Panc1 (cell line): ENCODE measurements at regions not wholly inside any gene's neighbourhood (a gene's known extent, or its start where the extent isn't known, plus 50 kb on each side); places are given as distances from the start of the nearest gene placed in this dataset.

ENCODE experiments used
- ATAC-seq: fragments of 200-7000 bp; cut with Tn5 transposase; 2 replicates; pipeline ENCODE4 v1.9.1; 2020; ENCODE audit warnings: mild to moderate bottlenecking, moderate library complexity
- BruUV-seq: library from RNA; stranded (reverse); fragments of 400-500 nt; replicated peaks from 2 replicates; lab custom pipeline; 2021; lab: Mats Ljungman, UMichigan
- CTCF ChIA-PET: fragments of 300-600 bp; sonication (Branson Sonifier 250); formaldehyde crosslinking; loops from one replicate; lab custom pipeline; 2022; ENCODE audit warnings: antibody characterized with exemption; lab: Charles Lee
- POLR2A ChIA-PET: fragments of 300-600 bp; sonication (Branson Sonifier 250); formaldehyde crosslinking; loops from one replicate; lab custom pipeline; 2022; ENCODE audit warnings: antibody characterized with exemption; lab: Charles Lee
- DNase-seq: peaks from one replicate; pipeline ENCODE4 v3.0.0-alpha.2; 2010; ENCODE audit warnings: low read depth, low spot score
- H3K27ac ChIP-seq: 2 replicates; pipeline ENCODE4 v1.5.1; 2011; ENCODE audit warnings: mild to moderate bottlenecking, low read length, inconsistent platforms
- H3K27me3 ChIP-seq: fragments of 200-500 bp; sonication (Bioruptor generic); 2 replicates; pipeline ENCODE4 v1.6.0; 2014; ENCODE audit warnings: low read length, inconsistent platforms; ENCODE audit not compliant: control insufficient read depth, insufficient read depth
- H3K36me3 ChIP-seq: fragments of 200-500 bp; sonication (Bioruptor generic); 2 replicates; pipeline ENCODE4 v1.5.1; 2014; ENCODE audit warnings: inconsistent platforms, mild to moderate bottlenecking, low read length, moderate library complexity; ENCODE audit not compliant: control insufficient read depth, insufficient read depth
- H3K4me1 ChIP-seq: 2 replicates; pipeline ENCODE4 v1.5.1; 2011; ENCODE audit warnings: inconsistent platforms, mild to moderate bottlenecking, low read length, moderate library complexity; ENCODE audit not compliant: control insufficient read depth, insufficient read depth
- H3K4me3 ChIP-seq, 2 experiments: 2 replicates each; pipeline ENCODE4 v1.5.1; 2011 to 2012; ENCODE audit warnings: low read depth in 2 of 2, low read length in 2 of 2, mild to moderate bottlenecking in 2 of 2, inconsistent platforms in 1 of 2, moderate library complexity in 1 of 2
- H3K9me3 ChIP-seq: fragments of 200-500 bp; sonication (Bioruptor generic); 2 replicates; pipeline ENCODE4 v1.5.1; 2014; ENCODE audit warnings: low read depth, mild to moderate bottlenecking, inconsistent platforms, low read length, moderate library complexity; ENCODE audit not compliant: control insufficient read depth, insufficient read depth
- CTCF ChIP-seq: fragments of 450-650 bp; IDR thresholded peaks from 2 replicates; pipeline ENCODE4 v1.5.1; 2017; ENCODE audit warnings: mild to moderate bottlenecking
- POLR2AphosphoS5 ChIP-seq: IDR thresholded peaks from 2 replicates; pipeline ENCODE4 v1.6.1; 2012; ENCODE audit warnings: mild to moderate bottlenecking, low read depth, low read length, moderate library complexity
- SIN3A ChIP-seq: IDR thresholded peaks from 2 replicates; pipeline ENCODE4 v1.6.1; 2012; ENCODE audit warnings: low read depth, mild to moderate bottlenecking, low read length, moderate library complexity, borderline replicate concordance; ENCODE audit not compliant: insufficient read depth
- TCF7L2 ChIP-seq: IDR thresholded peaks from 2 replicates; pipeline ENCODE4 v1.6.1; 2011; ENCODE audit warnings: mild to moderate bottlenecking, low read depth, low read length, inconsistent platforms
- in situ Hi-C: cut with HindIII; loops from 2 replicates; pipeline ENCODE4 v1.10.0; 2016; ENCODE audit warnings: low sequenced_read_pairs, low pct_unique_long_range_greater_than_20kb
- intact Hi-C: fragments of 100-400 bp; cut with micrococcal nuclease; formaldehyde crosslinking; loops from one replicate; pipeline ENCODE4 v1.10.0; 2022; ENCODE audit not compliant: unreplicated experiment
- TF ChIP-seq, protein P1 (sequence below), 2 experiments: IDR thresholded peaks; 2 replicates each; pipeline ENCODE4 v1.6.1; 2011 to 2012; ENCODE audit warnings: low read depth in 2 of 2, control low read depth in 1 of 2, low read length in 1 of 2, mild to moderate bottlenecking in 1 of 2, moderate library complexity in 1 of 2; ENCODE audit not compliant: insufficient read depth in 1 of 2

DNA sequence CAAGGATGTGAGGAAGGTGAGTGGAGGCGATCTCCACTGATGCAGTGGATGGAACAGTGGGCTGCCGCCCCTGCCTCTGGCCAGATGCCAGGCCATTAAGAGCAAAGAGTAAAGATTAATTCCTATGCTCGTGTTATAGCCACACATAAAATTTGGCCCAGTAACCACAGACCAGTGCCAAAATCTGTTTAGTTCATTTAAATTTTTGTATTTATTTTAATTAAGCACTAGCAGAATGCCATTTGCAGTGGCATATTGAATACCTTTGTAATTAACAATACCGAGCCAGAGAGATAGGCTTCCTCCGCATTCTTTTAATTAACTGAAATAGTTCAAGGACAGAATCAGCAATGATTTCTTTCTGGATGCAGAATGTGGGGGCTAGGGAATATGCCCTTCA is 179.8 kb downstream of the MED10 start:
- no peak for DNase-seq
- POLR2A ChIA-PET: no interaction called here
- CTCF ChIA-PET: no interaction called here
- Histone ChIP-seq H3K4me3 (no peak overlapping the region), H3K27me3 (peaks cover 6% of the 10 kb centered on the region; the same call in 1 of the 2 replicates), H3K9me3 (no peaks in the 10 kb centered on the region), H3K4me1 (no peaks in the 10 kb centered on the region), H3K27ac (no peak overlapping the region), H3K36me3 (no peaks in the 10 kb centered on the region)
- intact Hi-C loops (no loop called here), in situ Hi-C loops (no loop called here)
- no peak for ATAC-seq
- no peak for TF ChIP-seq TCF7L2
- TF ChIP-seq, protein P1, sequence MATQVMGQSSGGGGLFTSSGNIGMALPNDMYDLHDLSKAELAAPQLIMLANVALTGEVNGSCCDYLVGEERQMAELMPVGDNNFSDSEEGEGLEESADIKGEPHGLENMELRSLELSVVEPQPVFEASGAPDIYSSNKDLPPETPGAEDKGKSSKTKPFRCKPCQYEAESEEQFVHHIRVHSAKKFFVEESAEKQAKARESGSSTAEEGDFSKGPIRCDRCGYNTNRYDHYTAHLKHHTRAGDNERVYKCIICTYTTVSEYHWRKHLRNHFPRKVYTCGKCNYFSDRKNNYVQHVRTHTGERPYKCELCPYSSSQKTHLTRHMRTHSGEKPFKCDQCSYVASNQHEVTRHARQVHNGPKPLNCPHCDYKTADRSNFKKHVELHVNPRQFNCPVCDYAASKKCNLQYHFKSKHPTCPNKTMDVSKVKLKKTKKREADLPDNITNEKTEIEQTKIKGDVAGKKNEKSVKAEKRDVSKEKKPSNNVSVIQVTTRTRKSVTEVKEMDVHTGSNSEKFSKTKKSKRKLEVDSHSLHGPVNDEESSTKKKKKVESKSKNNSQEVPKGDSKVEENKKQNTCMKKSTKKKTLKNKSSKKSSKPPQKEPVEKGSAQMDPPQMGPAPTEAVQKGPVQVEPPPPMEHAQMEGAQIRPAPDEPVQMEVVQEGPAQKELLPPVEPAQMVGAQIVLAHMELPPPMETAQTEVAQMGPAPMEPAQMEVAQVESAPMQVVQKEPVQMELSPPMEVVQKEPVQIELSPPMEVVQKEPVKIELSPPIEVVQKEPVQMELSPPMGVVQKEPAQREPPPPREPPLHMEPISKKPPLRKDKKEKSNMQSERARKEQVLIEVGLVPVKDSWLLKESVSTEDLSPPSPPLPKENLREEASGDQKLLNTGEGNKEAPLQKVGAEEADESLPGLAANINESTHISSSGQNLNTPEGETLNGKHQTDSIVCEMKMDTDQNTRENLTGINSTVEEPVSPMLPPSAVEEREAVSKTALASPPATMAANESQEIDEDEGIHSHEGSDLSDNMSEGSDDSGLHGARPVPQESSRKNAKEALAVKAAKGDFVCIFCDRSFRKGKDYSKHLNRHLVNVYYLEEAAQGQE (IDR thresholded peaks at IDR 0.05; ENCODE audit: insufficient read depth in 1 of 2, low read depth in 2 of 2, low read length in 1 of 2): no peak
- no peak for TF ChIP-seq SIN3A
- TF ChIP-seq CTCF: no peak
- TF ChIP-seq POLR2AphosphoS5: no peak
- no TSS peak for BruUV-seq

- intact Hi-C loops (no loop called here), in situ Hi-C loops (no loop called here)
- ATAC-seq (no peak), DNase-seq (no peak)
- no peaks in the 10 kb centered on the region for H3K9me3 ChIP-seq
- POLR2A ChIA-PET: no interaction called here
- no peaks in the 10 kb centered on the region for H3K36me3 ChIP-seq
- CTCF ChIA-PET: no interaction called here
- no peaks in the 10 kb centered on the region for H3K4me1 ChIP-seq
- H3K27ac ChIP-seq: no peak overlapping the region
- peaks cover 6% of the 10 kb centered on the region; the same call in 1 of the 2 replicates for H3K27me3 ChIP-seq
- no peak overlapping the region; a peak in 1 of 4 replicates for H3K4me3 ChIP-seq
- no peak for TF ChIP-seq SIN3A
- TF ChIP-seq CTCF: no peak
- no peak for TF ChIP-seq POLR2AphosphoS5
- TF ChIP-seq, protein P1 (IDR thresholded peaks at IDR 0.05; ENCODE audit: insufficient read depth in 1 of 2, low read depth in 2 of 2, low read length in 1 of 2): no peak
- TF ChIP-seq TCF7L2: no peak
- BruUV-seq: no TSS peak
These were observed 180.9 kb downstream of the MED10 start for GRCh38 chr5:6197427-6197826.
